ENCODE measurements at regions not wholly inside any gene's neighbourhood (a gene's known extent, or its start where the extent isn't known, plus 50 kb on each side); places are given as distances from the start of the nearest gene placed in this dataset.

DNA sequence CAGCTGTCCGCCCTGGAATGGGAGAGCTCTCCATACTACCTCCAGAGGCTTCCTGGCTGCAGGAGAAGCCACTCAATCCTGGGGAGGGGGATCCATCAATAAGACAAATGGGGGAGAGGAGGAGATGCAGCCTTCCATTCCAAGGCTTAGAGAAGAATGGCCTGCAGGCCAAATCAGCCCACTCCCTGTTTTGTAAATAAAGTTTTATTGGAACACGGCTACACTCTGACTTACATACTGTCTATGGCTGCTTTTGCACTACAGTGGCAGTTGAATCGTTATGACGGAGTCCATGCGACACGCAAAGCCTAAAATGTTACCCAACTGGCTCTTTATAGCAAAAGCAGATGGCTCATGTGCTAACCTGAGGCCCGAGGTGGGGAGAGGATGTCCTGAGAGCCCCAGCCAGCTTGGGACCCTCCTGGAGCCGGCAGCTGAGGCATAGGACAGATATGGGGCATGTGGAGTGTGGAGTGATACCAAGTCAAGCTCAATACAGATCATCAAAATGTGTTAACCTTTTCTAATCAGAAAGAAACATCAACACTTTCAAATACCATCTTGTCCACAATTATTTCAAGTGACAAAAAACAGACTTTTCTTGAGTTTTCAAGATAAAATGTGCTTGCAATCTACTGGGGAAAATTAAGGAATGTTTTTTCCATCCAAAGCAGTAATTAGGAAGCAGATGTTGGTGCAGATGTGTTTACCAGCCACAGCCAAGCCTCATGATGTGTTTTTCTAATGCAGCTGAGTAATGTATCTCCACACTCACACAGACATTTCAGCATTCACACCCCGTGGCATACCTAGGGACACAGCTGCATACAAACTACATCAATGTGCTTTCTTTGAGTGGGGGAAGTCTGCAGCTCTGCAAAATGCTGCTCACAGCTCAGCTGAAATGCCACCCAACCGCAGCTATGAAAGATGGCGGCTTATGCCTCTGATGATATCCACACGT, 181.6 kb downstream of the SHANK2 start:
- DNase-seq, result no peak

DNA sequence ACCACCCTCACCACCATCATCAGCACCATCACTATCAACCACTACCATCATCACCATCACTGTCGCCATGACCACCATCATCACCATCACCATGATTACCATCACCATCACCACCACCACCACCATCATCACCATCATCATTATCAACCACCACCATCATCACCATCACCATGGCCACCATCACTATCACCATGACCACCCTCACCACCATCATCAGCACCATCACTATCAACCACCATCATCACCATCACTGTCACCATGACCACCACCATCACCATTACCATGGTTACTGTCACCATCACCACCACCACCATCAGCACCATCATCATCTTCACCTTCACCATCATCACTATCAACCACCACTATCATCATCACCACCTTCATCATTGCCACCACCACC, 183.4 kb downstream of the SHANK2 start:
- no peak for DNase-seq

DNA sequence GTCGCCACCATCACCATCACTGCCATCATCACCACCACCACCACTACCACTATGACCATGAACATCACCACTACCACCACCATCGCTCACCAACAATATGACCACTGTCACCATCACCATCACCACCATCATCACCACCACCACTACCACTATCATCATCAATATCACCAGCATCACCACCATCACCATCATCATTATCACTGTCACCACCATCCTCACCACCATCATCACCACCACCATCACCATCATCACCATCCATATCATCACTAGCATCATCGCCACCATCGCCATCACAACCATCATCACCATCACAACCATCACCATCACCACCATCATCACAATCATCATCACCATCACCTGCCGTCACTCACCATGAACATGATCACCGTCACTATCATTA, 184.6 kb downstream of the SHANK2 start:
- DNase-seq, result no peak

DNA sequence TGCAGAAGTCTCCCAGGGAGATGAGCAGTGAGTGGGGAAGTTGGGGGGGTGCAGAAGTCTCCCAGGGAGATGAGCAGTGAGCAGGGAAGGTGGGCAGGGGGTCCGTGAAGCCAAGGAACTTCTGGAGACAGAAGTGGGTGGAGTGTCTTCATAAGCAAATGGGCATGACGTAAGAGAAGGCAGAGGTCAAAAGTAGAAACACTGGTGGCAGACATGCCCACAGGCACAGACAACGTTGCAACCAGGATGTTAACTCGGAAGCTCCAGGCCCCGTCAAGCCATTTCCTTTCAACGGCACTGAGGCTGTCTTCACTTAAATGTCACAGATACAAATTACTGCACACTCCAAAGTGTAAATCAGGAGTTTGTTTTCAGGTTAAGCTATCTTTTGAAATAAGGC, 186.1 kb downstream of the SHANK2 start:
- DNase-seq, result no peak

DNA sequence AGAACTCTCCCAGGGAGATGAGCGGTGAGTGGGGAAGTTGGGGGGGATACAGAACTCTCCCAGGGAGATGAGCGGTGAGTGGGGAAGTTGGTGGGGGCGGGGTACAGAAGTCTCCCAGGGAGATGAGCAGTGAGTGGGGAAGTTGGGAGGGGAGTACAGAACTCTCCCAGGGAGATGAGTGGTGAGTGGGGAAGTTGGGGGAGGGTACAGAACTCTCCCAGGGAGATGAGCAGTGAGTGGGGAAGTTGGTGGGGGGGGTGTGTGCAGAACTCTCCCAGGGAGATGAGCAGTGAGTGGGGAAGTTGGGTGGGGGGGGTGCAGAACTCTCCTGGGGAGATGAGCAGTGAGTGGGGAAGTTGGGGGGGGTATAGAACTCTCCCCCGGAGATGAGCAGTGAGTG, 186.5 kb downstream of the SHANK2 start:
- DNase-seq, result no peak

DNA sequence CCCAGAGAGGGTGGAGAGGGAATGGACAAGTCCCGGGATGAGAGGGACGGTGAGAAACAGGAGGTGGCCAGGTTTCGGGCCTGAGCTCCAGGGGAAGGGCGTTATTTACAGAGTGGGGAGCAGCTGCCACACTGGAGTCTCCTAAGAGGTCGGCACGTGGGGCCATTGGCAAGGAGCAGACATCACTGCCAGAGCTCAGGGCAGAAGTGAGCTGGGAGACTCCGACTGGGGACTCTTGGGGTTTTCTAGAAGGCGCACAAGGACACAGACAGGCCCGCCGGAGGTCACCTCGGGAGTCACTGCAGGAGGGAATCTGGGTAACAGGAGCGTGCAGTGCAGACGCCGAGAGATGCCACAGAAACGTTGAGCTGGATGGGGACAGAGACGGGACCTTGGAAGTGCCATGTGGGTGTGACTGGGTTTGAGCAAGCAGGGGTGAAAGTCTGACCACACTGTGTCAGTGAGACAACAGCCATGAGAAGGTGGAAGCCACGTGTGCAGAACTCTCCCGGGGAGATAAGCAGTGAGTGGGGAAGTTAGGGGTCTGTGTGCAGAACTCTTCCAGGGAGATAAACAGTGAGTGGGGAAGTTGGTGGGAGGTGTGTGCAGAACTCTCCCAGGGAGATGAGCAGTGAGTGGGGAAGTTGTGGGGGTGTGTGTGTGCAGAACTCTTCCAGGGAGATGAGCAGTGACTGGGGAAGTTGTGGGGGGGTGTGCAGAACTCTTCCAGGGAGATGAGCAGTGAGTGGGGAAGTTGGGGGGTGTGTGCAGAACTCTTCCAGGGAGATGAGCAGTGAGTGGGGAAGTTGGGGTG, 187.5 kb downstream of the SHANK2 start:
- no peak for DNase-seq

DNA sequence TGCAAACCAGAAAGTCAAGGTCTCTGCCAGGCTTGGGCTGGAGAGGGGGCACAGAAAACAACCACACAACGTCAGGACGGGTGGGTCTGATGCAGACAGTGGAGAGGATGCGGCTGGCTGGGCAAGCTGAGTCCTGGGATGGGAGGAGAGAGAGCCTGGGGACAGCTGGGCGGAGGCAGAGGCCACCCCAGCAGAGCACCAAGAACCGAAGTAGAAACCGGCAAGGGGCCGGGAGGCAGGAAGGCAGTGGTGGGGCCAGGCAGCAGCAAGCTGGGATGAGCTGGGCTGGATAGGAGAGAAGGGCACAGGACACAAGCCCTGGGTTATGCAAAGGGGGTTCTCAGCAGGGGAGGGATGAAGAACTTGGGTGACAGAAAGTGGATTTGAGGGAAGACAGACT, 188.2 kb downstream of the SHANK2 start:
- DNase-seq, result no peak

DNA sequence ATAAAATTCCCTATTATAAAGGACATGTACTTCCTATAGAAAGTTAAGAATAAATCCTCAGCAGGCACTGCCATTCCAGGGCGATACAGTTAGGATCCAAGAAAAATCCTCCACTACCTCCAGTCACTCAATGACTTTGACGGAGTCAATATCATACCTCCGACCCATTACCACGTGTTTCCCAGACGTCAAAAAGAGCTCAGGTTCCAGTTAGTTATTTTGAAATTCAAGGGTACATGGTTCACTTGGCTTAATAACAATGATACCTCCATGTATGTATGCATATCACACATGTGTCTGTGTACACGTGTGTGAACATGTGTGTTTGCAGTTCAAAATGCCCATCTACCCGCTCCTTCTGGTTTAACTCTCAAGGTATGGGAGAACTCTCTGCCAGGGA, 189.2 kb downstream of the SHANK2 start:
- DNase-seq, result no peak

DNA sequence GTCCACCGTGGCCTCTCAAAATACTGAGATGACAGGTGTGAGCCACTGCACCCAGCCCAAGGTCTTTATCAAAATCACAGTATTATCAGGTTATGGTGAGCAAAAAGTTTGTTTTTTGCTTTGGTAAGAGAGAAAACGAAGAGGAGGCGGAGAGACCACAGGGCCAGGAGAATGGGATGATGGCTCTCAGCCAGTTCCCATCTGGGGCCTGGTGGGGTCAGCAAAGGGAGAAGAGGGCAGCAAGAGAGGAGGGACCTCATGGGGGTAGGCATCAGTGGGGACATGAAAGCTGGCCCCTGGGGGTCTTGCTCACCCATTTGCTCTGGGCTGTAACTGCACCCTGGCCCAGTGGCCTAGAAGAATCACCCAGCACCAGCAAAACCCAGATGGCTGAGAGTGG, 190.2 kb downstream of the SHANK2 start:
- no peak for DNase-seq

DNA sequence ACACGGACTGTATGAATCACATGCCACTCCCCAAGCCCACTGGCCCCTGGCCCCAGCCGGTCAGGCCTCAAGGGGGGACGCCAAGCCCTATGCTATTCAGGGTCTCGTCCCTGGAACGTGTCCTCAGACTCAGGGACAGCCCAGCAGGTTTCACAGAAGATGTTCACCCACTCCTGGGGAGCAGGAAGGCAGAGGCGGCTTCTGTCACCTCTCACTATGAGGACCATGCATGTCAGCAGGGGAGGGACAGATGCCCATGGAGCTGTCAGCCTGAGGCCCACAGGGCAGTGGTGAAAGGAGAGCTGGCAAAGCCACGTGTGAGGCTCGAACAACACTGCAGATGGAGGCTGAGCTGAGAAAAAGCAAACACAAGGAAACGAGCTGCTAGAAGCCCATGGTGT, 192.0 kb downstream of the SHANK2 start:
- DNase-seq, result no peak

DNA sequence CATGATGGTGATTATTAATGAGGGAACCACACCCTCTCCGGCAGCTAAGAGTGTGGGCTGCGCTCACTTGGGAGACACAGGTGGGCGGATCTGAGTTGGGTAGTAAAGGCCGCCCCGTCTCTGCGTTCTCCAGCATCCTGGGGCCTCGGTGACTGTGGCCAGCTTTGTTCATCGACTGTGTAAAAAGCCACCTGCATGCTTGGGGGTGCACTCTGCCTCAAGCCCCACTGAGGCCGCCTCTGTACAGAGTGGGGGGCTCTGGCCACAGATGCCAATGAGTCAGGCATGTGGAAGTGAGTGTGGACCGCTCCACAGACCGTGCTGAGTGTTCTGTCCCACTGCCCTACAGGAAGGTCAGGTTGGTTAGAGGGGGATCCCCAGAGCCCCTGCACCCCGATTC, 192.7 kb downstream of the SHANK2 start:
- DNase-seq, result no peak

DNA sequence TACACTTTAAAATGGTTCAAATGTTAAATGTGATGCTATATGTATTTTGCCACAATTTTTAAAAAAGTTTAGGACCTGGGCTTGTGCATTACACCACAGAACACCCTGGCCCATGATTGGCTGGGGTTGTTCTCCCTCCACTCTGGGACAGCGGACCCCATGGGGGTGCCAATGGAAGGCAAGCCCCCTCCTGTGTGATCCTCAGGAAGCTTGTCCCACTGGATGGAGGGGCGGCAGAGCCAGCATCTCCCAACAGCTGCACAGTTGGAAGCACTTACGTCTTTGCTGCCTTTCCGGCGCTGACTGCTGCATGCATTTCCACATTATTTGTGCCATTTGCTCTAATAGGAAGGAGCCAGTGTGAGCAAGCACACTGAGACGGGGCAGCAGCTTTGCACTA, 196.5 kb downstream of the SHANK2 start:
- no peak for DNase-seq
